Lower leg skin (tissue), 3 donors: ENCODE measurements at regions not wholly inside any gene's neighbourhood (a gene's known extent, or its start where the extent isn't known, plus 50 kb on each side); places are given as distances from the start of the nearest gene placed in this dataset.

Experiments
- POLR2A ChIP-seq, 2 donors: fragments of 450-650 bp; IDR thresholded peaks; one replicate each; pipeline ENCODE4 v1.6.1; 2016 to 2017; ENCODE audit warnings: antibody characterized with exemption in 2 of 2, mild to moderate bottlenecking in 1 of 2, moderate library complexity in 1 of 2
- TF ChIP-seq, protein P1 (sequence below), 3 donors: fragments of 450-650 bp; IDR thresholded peaks; one replicate each; pipeline ENCODE4 v1.5.1; 2016; ENCODE audit warnings: antibody characterized with exemption in 3 of 3, mild to moderate bottlenecking in 3 of 3, moderate library complexity in 2 of 3

DNA sequence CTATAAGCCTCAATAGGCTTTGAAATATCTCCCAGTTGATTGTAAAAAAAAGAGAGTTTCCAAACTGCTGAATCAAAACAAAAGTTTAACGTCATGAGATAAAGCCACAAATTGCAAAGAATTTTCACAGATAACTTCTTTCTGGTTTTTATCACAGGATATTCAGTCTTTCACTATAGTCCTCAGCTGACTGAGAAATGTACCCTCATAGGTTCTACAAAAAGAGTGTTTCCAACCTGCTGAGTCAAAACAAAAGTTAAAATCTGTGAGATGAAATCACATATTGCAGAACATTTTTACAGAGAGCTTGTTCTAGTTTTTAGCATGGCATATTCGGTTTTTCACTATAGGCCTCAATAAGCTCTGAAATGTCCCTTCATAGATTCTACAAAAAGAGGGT, 559.2 kb downstream of the KCNJ18 start:
- TF ChIP-seq POLR2A (IDR thresholded peaks at IDR 0.05) = no peak
- TF ChIP-seq, protein P1, sequence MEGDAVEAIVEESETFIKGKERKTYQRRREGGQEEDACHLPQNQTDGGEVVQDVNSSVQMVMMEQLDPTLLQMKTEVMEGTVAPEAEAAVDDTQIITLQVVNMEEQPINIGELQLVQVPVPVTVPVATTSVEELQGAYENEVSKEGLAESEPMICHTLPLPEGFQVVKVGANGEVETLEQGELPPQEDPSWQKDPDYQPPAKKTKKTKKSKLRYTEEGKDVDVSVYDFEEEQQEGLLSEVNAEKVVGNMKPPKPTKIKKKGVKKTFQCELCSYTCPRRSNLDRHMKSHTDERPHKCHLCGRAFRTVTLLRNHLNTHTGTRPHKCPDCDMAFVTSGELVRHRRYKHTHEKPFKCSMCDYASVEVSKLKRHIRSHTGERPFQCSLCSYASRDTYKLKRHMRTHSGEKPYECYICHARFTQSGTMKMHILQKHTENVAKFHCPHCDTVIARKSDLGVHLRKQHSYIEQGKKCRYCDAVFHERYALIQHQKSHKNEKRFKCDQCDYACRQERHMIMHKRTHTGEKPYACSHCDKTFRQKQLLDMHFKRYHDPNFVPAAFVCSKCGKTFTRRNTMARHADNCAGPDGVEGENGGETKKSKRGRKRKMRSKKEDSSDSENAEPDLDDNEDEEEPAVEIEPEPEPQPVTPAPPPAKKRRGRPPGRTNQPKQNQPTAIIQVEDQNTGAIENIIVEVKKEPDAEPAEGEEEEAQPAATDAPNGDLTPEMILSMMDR (IDR thresholded peaks at IDR 0.05) = no peak
